Inflammatory macrophage (primary cell): ENCODE measurements at regions not wholly inside any gene's neighbourhood (a gene's known extent, or its start where the extent isn't known, plus 50 kb on each side); places are given as distances from the start of the nearest gene placed in this dataset.

ENCODE experiments used
- DNase-seq, 2 donors: peaks; one replicate each; pipeline ENCODE4 v3.0.0-alpha.2; 2020 to 2022

- no peak for DNase-seq
Observed at GRCh38 chr9:126127591-126127990, 199.0 kb upstream of the MVB12B start.

- DNase-seq, result no peak
Observed at GRCh38 chr9:126128494-126129142, 198.0 kb upstream of the MVB12B start.

GRCh38 chr9:126131066-126132010, 195.3 kb upstream of the MVB12B start:
- no peak for DNase-seq

GRCh38 chr9:126132746-126133145, 193.9 kb upstream of the MVB12B start:
- no peak for DNase-seq

GRCh38 chr9:126144196-126144595, 182.4 kb upstream of the MVB12B start:
- DNase-seq, result no peak

- no peak for DNase-seq
Observed at GRCh38 chr9:126144603-126145456, 181.8 kb upstream of the MVB12B start.

GRCh38 chr9:126145887-126146253, 180.8 kb upstream of the MVB12B start:
- DNase-seq, result no peak

- peak; percentile 5 to 12 for DNase-seq
Observed at GRCh38 chr9:126146254-126147145, 180.1 kb upstream of the MVB12B start.

GRCh38 chr9:126147186-126147935, 179.3 kb upstream of the MVB12B start:
- no peak for DNase-seq

- no peak for DNase-seq
Observed at GRCh38 chr9:126147936-126148870, 178.4 kb upstream of the MVB12B start.

- DNase-seq, result no peak
Observed at GRCh38 chr9:126148994-126149393, 177.6 kb upstream of the MVB12B start.

GRCh38 chr9:126149661-126150060, 177.0 kb upstream of the MVB12B start:
- no peak for DNase-seq

- DNase-seq, result no peak
Observed at GRCh38 chr9:126150411-126151030, 176.1 kb upstream of the MVB12B start.

- no peak for DNase-seq
Observed at GRCh38 chr9:126151031-126151685, 175.5 kb upstream of the MVB12B start.

GRCh38 chr9:126151686-126152134, 174.9 kb upstream of the MVB12B start:
- no peak for DNase-seq

- no peak for DNase-seq
Observed at GRCh38 chr9:126152622-126153362, 173.8 kb upstream of the MVB12B start.

GRCh38 chr9:126153382-126153781, 173.2 kb upstream of the MVB12B start:
- DNase-seq, result no peak

GRCh38 chr9:126154182-126154827, 172.3 kb upstream of the MVB12B start:
- no peak for DNase-seq
